ENCODE measurements at regions not wholly inside any gene's neighbourhood (a gene's known extent, or its start where the extent isn't known, plus 50 kb on each side); places are given as distances from the start of the nearest gene placed in this dataset.

GRCh38 chrX:7233580-7234406 lies 85.8 kb upstream of the PUDP start:
- no peaks in the 10 kb centered on the region for H3K79me2 ChIP-seq (ENCODE audit: insufficient read depth, low read length)
- no peaks in the 10 kb centered on the region for H4K20me1 ChIP-seq (ENCODE audit: insufficient read depth, low read length)
- H3K36me3 ChIP-seq (replicated peaks in 1 of 2; ENCODE audit: control insufficient read depth in 1 of 2, insufficient read depth in 2 of 2, low read length in 2 of 2) = no peaks in the 10 kb centered on the region
- no peaks in the 10 kb centered on the region for H3K9me3 ChIP-seq (ENCODE audit: low read length)
- BruUV-seq (replicated peaks) = no TSS peak
- H3K4me3 ChIP-seq (replicated peaks in 1 of 3; ENCODE audit: insufficient read depth in 1 of 3, low read depth in 2 of 3, low read length in 3 of 3) = no peak overlapping the region
- H3K4me2 ChIP-seq (ENCODE audit: low read depth, low read length) = no peak overlapping the region
- in situ Hi-C loops (cut with HindIII; ENCODE audit: extremely low pct_ligation_motif_present, low pct_unique_long_range_greater_than_20kb) = no loop called here
- POLR2A ChIA-PET = no interaction called here
- no peak for FAIRE-seq
- intact Hi-C loops (cut with micrococcal nuclease; ENCODE audit: unreplicated experiment) = no loop called here
- TF ChIP-seq ZKSCAN8 (CRISPR knock-in tag; IDR thresholded peaks at IDR 0.05; ENCODE audit: borderline replicate concordance) (no peak), ZNF33B (CRISPR knock-in tag; IDR thresholded peaks at IDR 0.05) (no peak), ESRRA (CRISPR knock-in tag; IDR thresholded peaks at IDR 0.05; ENCODE audit: low read depth) (no peak), ZNF639 (CRISPR knock-in tag; conservative IDR thresholded peaks at IDR 0.05) (no peak), ZNF879 (CRISPR knock-in tag; IDR thresholded peaks at IDR 0.05) (no peak), PAF1 (CRISPR knock-in tag; IDR thresholded peaks at IDR 0.05) (no peak)
- no peak for DNase-seq (ENCODE audit: low spot score)
- H3K27me3 ChIP-seq (ENCODE audit: control insufficient read depth in 1 of 2, insufficient read depth in 2 of 2, low read length in 2 of 2) = no peaks in the 10 kb centered on the region
- H3K4me1 ChIP-seq (ENCODE audit: insufficient read depth, low read length) = peaks cover 7% of the 10 kb centered on the region; the same call in 1 of the 2 replicates
- no peak overlapping the region for H3K9ac ChIP-seq (ENCODE audit: insufficient read depth, low read depth, low read length)
- WGBS (ENCODE audit: low lambda C conversion rate) = 80% methylated on average over 3 of the region's 4 CpGs
- H2AFZ ChIP-seq (ENCODE audit: low read length) = no peak overlapping the region
- ATAC-seq = no peak
- CTCF ChIA-PET (ENCODE audit: low intra/inter-chr PET ratio, low total read pairs) = no interaction called here
- H3K27ac ChIP-seq (ENCODE audit: extremely low read length, insufficient read depth, low read length) = no peak overlapping the region

GRCh38 chrX:7228226-7228625 lies 80.3 kb upstream of the PUDP start:
- Histone ChIP-seq H4K20me1 (ENCODE audit: insufficient read depth, low read length) (no peaks in the 10 kb centered on the region), H3K4me1 (ENCODE audit: insufficient read depth, low read length) (no peaks in the 10 kb centered on the region), H3K4me2 (ENCODE audit: low read depth, low read length) (no peak overlapping the region), H3K27ac (ENCODE audit: extremely low read length, insufficient read depth, low read length) (no peak overlapping the region), H3K36me3 (replicated peaks in 1 of 2; ENCODE audit: control insufficient read depth in 1 of 2, insufficient read depth in 2 of 2, low read length in 2 of 2) (no peaks in the 10 kb centered on the region), H3K9ac (ENCODE audit: insufficient read depth, low read depth, low read length) (no peak overlapping the region), H3K4me3 (replicated peaks in 1 of 3; ENCODE audit: insufficient read depth in 1 of 3, low read depth in 2 of 3, low read length in 3 of 3) (no peak overlapping the region), H3K79me2 (ENCODE audit: insufficient read depth, low read length) (no peaks in the 10 kb centered on the region), H2AFZ (ENCODE audit: low read length) (no peak overlapping the region), H3K27me3 (ENCODE audit: control insufficient read depth in 1 of 2, insufficient read depth in 2 of 2, low read length in 2 of 2) (no peaks in the 10 kb centered on the region), H3K9me3 (ENCODE audit: low read length) (no peaks in the 10 kb centered on the region)
- 88% methylated on average over 2 of the region's 2 CpGs for WGBS (ENCODE audit: low lambda C conversion rate)
- FAIRE-seq = no peak
- in situ Hi-C loops (cut with HindIII; ENCODE audit: extremely low pct_ligation_motif_present, low pct_unique_long_range_greater_than_20kb) (no loop called here), intact Hi-C loops (cut with micrococcal nuclease; ENCODE audit: unreplicated experiment) (no loop called here)
- CTCF ChIA-PET (ENCODE audit: low intra/inter-chr PET ratio, low total read pairs) = no interaction called here
- POLR2A ChIA-PET = no interaction called here
- DNase-seq (ENCODE audit: low spot score) = no peak
- ATAC-seq = no peak
- no TSS peak for BruUV-seq (replicated peaks)
- TF ChIP-seq SMYD3 (CRISPR knock-in tag; IDR thresholded peaks at IDR 0.05) (no peak), IRF1 (CRISPR knock-in tag; IDR thresholded peaks at IDR 0.05; ENCODE audit: low read depth) (no peak), ZNF34 (CRISPR knock-in tag; IDR thresholded peaks at IDR 0.05; ENCODE audit: borderline replicate concordance) (no peak), ZNF138 (CRISPR knock-in tag; IDR thresholded peaks at IDR 0.05; ENCODE audit: low read depth) (no peak), KDM3A (CRISPR knock-in tag; IDR thresholded peaks at IDR 0.05; ENCODE audit: low read depth) (no peak), ZNF629 (CRISPR knock-in tag; conservative IDR thresholded peaks at IDR 0.05) (no peak), ZNF256 (CRISPR knock-in tag; conservative IDR thresholded peaks at IDR 0.05) (no peak), PAWR (CRISPR knock-in tag; IDR thresholded peaks at IDR 0.05; ENCODE audit: borderline replicate concordance) (no peak), ZNF75D (CRISPR knock-in tag; IDR thresholded peaks at IDR 0.05; ENCODE audit: borderline replicate concordance) (no peak), ZNF788 (CRISPR knock-in tag; IDR thresholded peaks at IDR 0.05; ENCODE audit: borderline replicate concordance) (no peak), FOXC1 (CRISPR knock-in tag; IDR thresholded peaks at IDR 0.05; ENCODE audit: borderline replicate concordance) (no peak), ZNF350 (CRISPR knock-in tag; IDR thresholded peaks at IDR 0.05; ENCODE audit: borderline replicate concordance, low read depth) (no peak), DNMT3B (CRISPR knock-in tag; conservative IDR thresholded peaks at IDR 0.05) (no peak)

All from HepG2 (cell line).